Nephron progenitor cell (in vitro differentiated cells): ENCODE measurements at regions not wholly inside any gene's neighbourhood (a gene's known extent, or its start where the extent isn't known, plus 50 kb on each side); places are given as distances from the start of the nearest gene placed in this dataset.

Experiments used
- DNase-seq: peaks from one replicate; pipeline ENCODE4 v3.0.0; 2021
- H3K27ac Mint-ChIP-seq: 2 replicates; pipeline ENCODE4 v1.8.0; 2021; ENCODE audit warnings: mild to moderate bottlenecking, moderate library complexity, mixed read lengths
- H3K27me3 Mint-ChIP-seq: 2 replicates; pipeline ENCODE4 v1.8.0; 2021; ENCODE audit warnings: mild to moderate bottlenecking, low read depth, mixed read lengths; ENCODE audit not compliant: poor library complexity
- H3K36me3 Mint-ChIP-seq: 2 replicates; pipeline ENCODE4 v1.8.0; 2021; ENCODE audit warnings: low read depth, mixed read lengths
- H3K4me1 Mint-ChIP-seq: 2 replicates; pipeline ENCODE4 v1.8.0; 2021; ENCODE audit warnings: mixed read lengths
- H3K4me3 Mint-ChIP-seq: 2 replicates; pipeline ENCODE4 v1.8.0; 2021; ENCODE audit warnings: mild to moderate bottlenecking, moderate library complexity, mixed read lengths
- H3K9me3 Mint-ChIP-seq: 2 replicates; pipeline ENCODE4 v1.8.0; 2021; ENCODE audit warnings: mild to moderate bottlenecking, moderate library complexity, mixed read lengths
- TF ChIP-seq, protein P1 (sequence below): fragments of 200-600 bp; sonication (generic); IDR thresholded peaks from 2 replicates; pipeline ENCODE4 v1.5.0; 2021; ENCODE audit warnings: antibody characterized with exemption

GRCh38 chr11:13905137-13905781 is 57.3 kb upstream of the SPON1 start:
- no peak overlapping the region for H3K4me3 Mint-ChIP-seq
- TF ChIP-seq, protein P1, sequence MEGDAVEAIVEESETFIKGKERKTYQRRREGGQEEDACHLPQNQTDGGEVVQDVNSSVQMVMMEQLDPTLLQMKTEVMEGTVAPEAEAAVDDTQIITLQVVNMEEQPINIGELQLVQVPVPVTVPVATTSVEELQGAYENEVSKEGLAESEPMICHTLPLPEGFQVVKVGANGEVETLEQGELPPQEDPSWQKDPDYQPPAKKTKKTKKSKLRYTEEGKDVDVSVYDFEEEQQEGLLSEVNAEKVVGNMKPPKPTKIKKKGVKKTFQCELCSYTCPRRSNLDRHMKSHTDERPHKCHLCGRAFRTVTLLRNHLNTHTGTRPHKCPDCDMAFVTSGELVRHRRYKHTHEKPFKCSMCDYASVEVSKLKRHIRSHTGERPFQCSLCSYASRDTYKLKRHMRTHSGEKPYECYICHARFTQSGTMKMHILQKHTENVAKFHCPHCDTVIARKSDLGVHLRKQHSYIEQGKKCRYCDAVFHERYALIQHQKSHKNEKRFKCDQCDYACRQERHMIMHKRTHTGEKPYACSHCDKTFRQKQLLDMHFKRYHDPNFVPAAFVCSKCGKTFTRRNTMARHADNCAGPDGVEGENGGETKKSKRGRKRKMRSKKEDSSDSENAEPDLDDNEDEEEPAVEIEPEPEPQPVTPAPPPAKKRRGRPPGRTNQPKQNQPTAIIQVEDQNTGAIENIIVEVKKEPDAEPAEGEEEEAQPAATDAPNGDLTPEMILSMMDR = no peak
- H3K27ac Mint-ChIP-seq = no peak overlapping the region
- peaks cover 4% of the 10 kb centered on the region for H3K27me3 Mint-ChIP-seq
- H3K9me3 Mint-ChIP-seq = peaks cover 42% of the 10 kb centered on the region
- peaks cover 9% of the 10 kb centered on the region for H3K36me3 Mint-ChIP-seq
- no peak for DNase-seq
- peaks cover 30% of the 10 kb centered on the region for H3K4me1 Mint-ChIP-seq

GRCh38 chr11:13907678-13908077 is 54.8 kb upstream of the SPON1 start:
- Mint-ChIP-seq H3K9me3 (peaks cover 51% of the 10 kb centered on the region), H3K4me3 (no peak overlapping the region), H3K27ac (no peak overlapping the region), H3K36me3 (peaks cover 9% of the 10 kb centered on the region), H3K27me3 (peaks cover 6% of the 10 kb centered on the region), H3K4me1 (peaks cover 20% of the 10 kb centered on the region)
- TF ChIP-seq, protein P1 = no peak
- DNase-seq = no peak

- H3K9me3 Mint-ChIP-seq = peaks cover 54% of the 10 kb centered on the region
- no peak overlapping the region for H3K27ac Mint-ChIP-seq
- H3K4me1 Mint-ChIP-seq = peaks cover 15% of the 10 kb centered on the region
- peaks cover 6% of the 10 kb centered on the region for H3K27me3 Mint-ChIP-seq
- TF ChIP-seq, protein P1 = no peak
- no peak for DNase-seq
- H3K4me3 Mint-ChIP-seq = no peak overlapping the region
- peaks cover 9% of the 10 kb centered on the region for H3K36me3 Mint-ChIP-seq
These were observed 54.0 kb upstream of the SPON1 start for GRCh38 chr11:13908535-13908934.
